ENCODE measurements at regions not wholly inside any gene's neighbourhood (a gene's known extent, or its start where the extent isn't known, plus 50 kb on each side); places are given as distances from the start of the nearest gene placed in this dataset.

GRCh38 chr2:136254681-136255080 is 136.7 kb upstream of the CXCR4 start (continued):
- TF ChIP-seq BCL3 (IDR thresholded peaks at IDR 0.05; ENCODE audit: borderline replicate concordance, insufficient read depth, low read depth, low read length, poor library complexity, severe bottlenecking) (no peak), EED (IDR thresholded peaks at IDR 0.05; ENCODE audit: low read depth) (no peak), KDM1A (IDR thresholded peaks at IDR 0.05; ENCODE audit: borderline replicate concordance) (no peak), NR2F1 (conservative IDR thresholded peaks at IDR 0.05) (no peak), RAD51 (IDR thresholded peaks at IDR 0.05) (no peak), ATF2 (IDR thresholded peaks at IDR 0.05; ENCODE audit: low read length) (no peak), ZBTB40 (IDR thresholded peaks at IDR 0.05; ENCODE audit: borderline replicate concordance) (no peak), YY1 (IDR thresholded peaks at IDR 0.05; ENCODE audit: low read depth, low read length) (no peak), USF2 (IDR thresholded peaks at IDR 0.05; ENCODE audit: borderline replicate concordance, low read depth, low read length) (no peak), NKRF (conservative IDR thresholded peaks at IDR 0.05) (no peak), MAX (IDR thresholded peaks at IDR 0.05; ENCODE audit: low read depth, low read length) (no peak), TCF7 (IDR thresholded peaks at IDR 0.05; ENCODE audit: borderline replicate concordance) (no peak), PKNOX1 (IDR thresholded peaks at IDR 0.05) (no peak), IKZF1 (conservative IDR thresholded peaks at IDR 0.05) (no peak; the same call in none of the 2 replicates), EZH2 (IDR thresholded peaks at IDR 0.05; ENCODE audit: borderline replicate concordance, control insufficient read depth, low read depth, low read length) (no peak), IRF5 (IDR thresholded peaks at IDR 0.05; ENCODE audit: borderline replicate concordance) (no peak), ESRRA (IDR thresholded peaks at IDR 0.05; ENCODE audit: low read length) (no peak), SREBF2 (IDR thresholded peaks at IDR 0.05; ENCODE audit: low read length) (no peak)

Measured in GM12878 (cell line).